Progenitor cell of endocrine pancreas (in vitro differentiated cells): ENCODE measurements at regions not wholly inside any gene's neighbourhood (a gene's known extent, or its start where the extent isn't known, plus 50 kb on each side); places are given as distances from the start of the nearest gene placed in this dataset.

Experiments used
- DNase-seq: peaks from one replicate; pipeline ENCODE4 v3.0.0; 2021; ENCODE audit warnings: low spot score; ENCODE audit not compliant: unreplicated experiment
- H3K27ac Mint-ChIP-seq: 2 replicates; pipeline ENCODE4 v1.8.0; 2021; ENCODE audit warnings: mild to moderate bottlenecking, moderate library complexity, mixed read lengths
- H3K27me3 Mint-ChIP-seq: 2 replicates; pipeline ENCODE4 v1.8.0; 2021; ENCODE audit warnings: mixed read lengths
- H3K36me3 Mint-ChIP-seq: 2 replicates; pipeline ENCODE4 v1.8.0; 2022; ENCODE audit warnings: mixed read lengths; ENCODE audit not compliant: insufficient read depth
- H3K4me1 Mint-ChIP-seq: 2 replicates; pipeline ENCODE4 v1.8.0; 2021; ENCODE audit warnings: low read depth, mixed read lengths
- H3K4me3 Mint-ChIP-seq: 2 replicates; pipeline ENCODE4 v1.8.0; 2021; ENCODE audit warnings: low read depth, mild to moderate bottlenecking, moderate library complexity, mixed read lengths
- H3K9me3 Mint-ChIP-seq: 2 replicates; pipeline ENCODE4 v1.8.0; 2021; ENCODE audit warnings: low read depth, mixed read lengths
- TF ChIP-seq, protein P1 (sequence below): fragments of 200-600 bp; sonication (generic); IDR thresholded peaks from one replicate; pipeline ENCODE4 v1.5.0; 2021; ENCODE audit warnings: antibody characterized with exemption, mild to moderate bottlenecking; ENCODE audit not compliant: unreplicated experiment

DNA sequence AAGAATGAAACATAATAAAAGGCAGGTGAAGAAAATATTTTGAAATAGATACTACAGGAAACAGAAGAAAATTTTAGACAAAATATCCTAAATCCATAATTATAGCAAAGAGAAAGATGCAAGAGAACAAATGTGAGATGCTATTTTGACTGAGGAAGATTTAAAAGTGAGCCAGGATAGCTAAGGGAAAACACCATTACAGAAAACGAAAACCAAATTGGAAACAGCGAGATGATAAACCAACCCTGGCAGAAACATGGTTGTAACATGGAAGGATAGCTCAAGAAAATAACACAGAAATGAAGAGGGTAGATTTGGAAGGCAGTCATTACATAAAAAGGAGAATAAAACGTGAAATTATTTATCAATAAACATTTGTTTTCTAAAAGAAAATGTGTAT, 267.2 kb upstream of the NREP start:
- TF ChIP-seq, protein P1, sequence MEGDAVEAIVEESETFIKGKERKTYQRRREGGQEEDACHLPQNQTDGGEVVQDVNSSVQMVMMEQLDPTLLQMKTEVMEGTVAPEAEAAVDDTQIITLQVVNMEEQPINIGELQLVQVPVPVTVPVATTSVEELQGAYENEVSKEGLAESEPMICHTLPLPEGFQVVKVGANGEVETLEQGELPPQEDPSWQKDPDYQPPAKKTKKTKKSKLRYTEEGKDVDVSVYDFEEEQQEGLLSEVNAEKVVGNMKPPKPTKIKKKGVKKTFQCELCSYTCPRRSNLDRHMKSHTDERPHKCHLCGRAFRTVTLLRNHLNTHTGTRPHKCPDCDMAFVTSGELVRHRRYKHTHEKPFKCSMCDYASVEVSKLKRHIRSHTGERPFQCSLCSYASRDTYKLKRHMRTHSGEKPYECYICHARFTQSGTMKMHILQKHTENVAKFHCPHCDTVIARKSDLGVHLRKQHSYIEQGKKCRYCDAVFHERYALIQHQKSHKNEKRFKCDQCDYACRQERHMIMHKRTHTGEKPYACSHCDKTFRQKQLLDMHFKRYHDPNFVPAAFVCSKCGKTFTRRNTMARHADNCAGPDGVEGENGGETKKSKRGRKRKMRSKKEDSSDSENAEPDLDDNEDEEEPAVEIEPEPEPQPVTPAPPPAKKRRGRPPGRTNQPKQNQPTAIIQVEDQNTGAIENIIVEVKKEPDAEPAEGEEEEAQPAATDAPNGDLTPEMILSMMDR = no peak
- no peaks in the 10 kb centered on the region for H3K9me3 Mint-ChIP-seq
- H3K4me3 Mint-ChIP-seq = no peak overlapping the region
- H3K27ac Mint-ChIP-seq = no peak overlapping the region
- no peaks in the 10 kb centered on the region for H3K4me1 Mint-ChIP-seq
- no peak for DNase-seq
- no peaks in the 10 kb centered on the region for H3K36me3 Mint-ChIP-seq
- no peaks in the 10 kb centered on the region for H3K27me3 Mint-ChIP-seq

DNA sequence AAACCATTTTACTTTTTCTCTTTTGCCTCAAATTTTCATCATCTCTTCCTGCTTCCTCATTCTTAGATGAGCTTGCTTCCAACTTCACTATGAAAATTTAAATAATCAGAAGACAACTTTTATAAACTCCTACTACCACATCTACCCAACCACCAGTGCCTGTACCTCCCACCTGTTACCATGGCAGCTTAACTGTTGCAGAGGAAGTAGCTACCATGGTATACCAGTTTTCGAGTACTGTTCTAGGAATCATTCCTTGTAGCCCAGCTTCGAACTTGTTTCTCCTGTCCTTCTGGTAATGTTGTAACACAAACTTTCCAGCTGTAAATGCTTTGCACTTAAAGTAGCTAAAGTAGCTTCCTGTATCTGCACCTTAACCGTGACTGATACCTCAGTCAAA, 266.8 kb upstream of the NREP start:
- TF ChIP-seq, protein P1 = no peak
- Mint-ChIP-seq H3K27me3 (no peaks in the 10 kb centered on the region), H3K4me1 (no peaks in the 10 kb centered on the region), H3K4me3 (no peak overlapping the region), H3K36me3 (no peaks in the 10 kb centered on the region), H3K9me3 (no peaks in the 10 kb centered on the region), H3K27ac (no peak overlapping the region)
- DNase-seq = no peak

GRCh38 chr5:112018846-112019245, 261.9 kb upstream of the NREP start:
- Mint-ChIP-seq H3K27ac (no peak overlapping the region), H3K27me3 (no peaks in the 10 kb centered on the region), H3K36me3 (no peaks in the 10 kb centered on the region), H3K4me1 (no peaks in the 10 kb centered on the region), H3K4me3 (no peak overlapping the region), H3K9me3 (no peaks in the 10 kb centered on the region)
- TF ChIP-seq, protein P1 = no peak
- no peak for DNase-seq

DNA sequence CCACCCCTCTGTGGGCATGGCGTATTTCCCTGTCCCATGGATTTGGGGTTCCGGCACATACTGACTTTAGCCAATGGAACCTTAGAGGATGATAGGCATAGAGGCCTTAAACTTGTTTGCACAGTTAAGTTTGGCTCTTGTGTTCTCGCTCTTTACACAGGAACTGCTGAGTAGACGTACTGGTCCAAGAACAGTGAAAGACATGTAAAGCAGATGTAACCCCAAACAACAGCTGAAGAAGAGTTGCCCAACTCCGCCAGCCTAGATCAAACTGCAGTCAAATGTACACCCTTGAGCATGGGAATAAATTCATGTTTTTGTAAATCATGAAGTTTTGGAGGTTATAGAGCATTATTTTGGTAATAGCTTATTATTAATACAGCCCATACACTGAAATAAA, 260.0 kb upstream of the NREP start:
- no peaks in the 10 kb centered on the region for H3K9me3 Mint-ChIP-seq
- peaks cover 8% of the 10 kb centered on the region for H3K4me1 Mint-ChIP-seq
- no peak overlapping the region for H3K27ac Mint-ChIP-seq
- H3K27me3 Mint-ChIP-seq = no peaks in the 10 kb centered on the region
- H3K4me3 Mint-ChIP-seq = no peak overlapping the region
- no peak for DNase-seq
- H3K36me3 Mint-ChIP-seq = no peaks in the 10 kb centered on the region
- TF ChIP-seq, protein P1 = no peak

GRCh38 chr5:112014783-112015395, 257.9 kb upstream of the NREP start:
- H3K27me3 Mint-ChIP-seq = no peaks in the 10 kb centered on the region
- peak overlapping the region; percentile 31 for H3K27ac Mint-ChIP-seq
- H3K4me3 Mint-ChIP-seq = no peak overlapping the region
- peaks cover 13% of the 10 kb centered on the region for H3K4me1 Mint-ChIP-seq
- TF ChIP-seq, protein P1 = no peak
- H3K9me3 Mint-ChIP-seq = no peaks in the 10 kb centered on the region
- DNase-seq = no peak
- no peaks in the 10 kb centered on the region for H3K36me3 Mint-ChIP-seq
